Caco-2 (cell line): ENCODE measurements at regions not wholly inside any gene's neighbourhood (a gene's known extent, or its start where the extent isn't known, plus 50 kb on each side); places are given as distances from the start of the nearest gene placed in this dataset.

Source experiments
- BruUV-seq: library from RNA; stranded (reverse); fragments of 400-500 nt; replicated peaks from 2 replicates; lab custom pipeline; 2021; lab: Mats Ljungman, UMichigan
- CTCF ChIA-PET: fragments of 300-600 bp; sonication (Branson Sonifier 250); formaldehyde crosslinking; loops from one replicate; lab custom pipeline; 2022; ENCODE audit warnings: antibody characterized with exemption; lab: Charles Lee
- POLR2A ChIA-PET: fragments of 300-600 bp; sonication (Branson Sonifier 250); formaldehyde crosslinking; loops from one replicate; lab custom pipeline; 2022; ENCODE audit warnings: antibody characterized with exemption; lab: Charles Lee
- DNase-seq, 2 experiments: peaks; one replicate each; pipeline versions ENCODE4 v3.0.0 to v3.0.0-alpha.2; 2020 to 2022
- H3K27me3 ChIP-seq: replicated peaks from 2 replicates; pipeline ENCODE4 v1.6.0; 2011; ENCODE audit warnings: low read length; ENCODE audit not compliant: control insufficient read depth, insufficient read depth
- H3K36me3 ChIP-seq: 2 replicates; pipeline ENCODE4 v1.5.1; 2011; ENCODE audit warnings: low read length; ENCODE audit not compliant: control insufficient read depth, insufficient read depth
- H3K4me1 ChIP-seq: fragments of 250-450 bp; sonication (Bioruptor Pico); 2 replicates; pipeline ENCODE4 v1.5.1; 2020; ENCODE audit warnings: mild to moderate bottlenecking
- H3K4me3 ChIP-seq: 2 replicates; pipeline ENCODE4 v1.5.1; 2011; ENCODE audit warnings: low read depth, mild to moderate bottlenecking, control low read depth, low read length
- H3K9me3 ChIP-seq: fragments of 250-450 bp; sonication (Bioruptor Pico); 2 replicates; pipeline ENCODE4 v1.5.1; 2020; ENCODE audit warnings: mild to moderate bottlenecking, moderate library complexity
- H3K27ac Mint-ChIP-seq: one replicate; pipeline ENCODE4 v1.8.0; 2022; ENCODE audit warnings: mixed read lengths; ENCODE audit not compliant: unreplicated experiment
- H3K27me3 Mint-ChIP-seq: one replicate; pipeline ENCODE4 v1.8.0; 2022; ENCODE audit warnings: mixed read lengths; ENCODE audit not compliant: insufficient read depth, unreplicated experiment
- H3K36me3 Mint-ChIP-seq: one replicate; pipeline ENCODE4 v1.8.0; 2022; ENCODE audit warnings: mild to moderate bottlenecking, mixed read lengths; ENCODE audit not compliant: insufficient read depth, unreplicated experiment
- H3K4me1 Mint-ChIP-seq: one replicate; pipeline ENCODE4 v1.8.0; 2022; ENCODE audit warnings: low read depth, mixed read lengths; ENCODE audit not compliant: unreplicated experiment
- H3K4me3 Mint-ChIP-seq: one replicate; pipeline ENCODE4 v1.8.0; 2022; ENCODE audit warnings: mild to moderate bottlenecking, moderate library complexity, mixed read lengths; ENCODE audit not compliant: unreplicated experiment
- H3K9me3 Mint-ChIP-seq: one replicate; pipeline ENCODE4 v1.8.0; 2022; ENCODE audit warnings: mixed read lengths; ENCODE audit not compliant: unreplicated experiment
- CTCF ChIP-seq, 2 experiments: fragments of 200-600 bp in 1 of 2; IDR thresholded peaks; 1 replicate in 1 of 2; 2 replicates in 1 of 2; pipeline versions ENCODE4 v1.5.1 to v1.8.0; 2011 to 2022; ENCODE audit warnings: antibody characterized with exemption in 1 of 2, control low read depth in 1 of 2, inconsistent platforms in 1 of 2, low read depth in 1 of 2, low read length in 1 of 2, mild to moderate bottlenecking in 1 of 2, moderate library complexity in 1 of 2; ENCODE audit not compliant: insufficient read depth in 1 of 2, severe bottlenecking in 1 of 2, unreplicated experiment in 1 of 2
- intact Hi-C: fragments of 100-400 bp; cut with micrococcal nuclease; formaldehyde crosslinking; loops from one replicate; pipeline ENCODE4 v1.10.0; 2022; ENCODE audit not compliant: unreplicated experiment

- H3K4me1 ChIP-seq: no peaks in the 10 kb centered on the region
- no peaks in the 10 kb centered on the region; the same call in 1 of the 2 replicates for H3K27me3 ChIP-seq
- no peak overlapping the region for H3K4me3 ChIP-seq
- H3K9me3 Mint-ChIP-seq: no peaks in the 10 kb centered on the region
- H3K4me3 Mint-ChIP-seq: no peak overlapping the region
- ChIA-PET POLR2A (no interaction called here), CTCF (no interaction called here)
- H3K36me3 ChIP-seq: no peaks in the 10 kb centered on the region
- peaks cover 6% of the 10 kb centered on the region for H3K27me3 Mint-ChIP-seq
- no peak overlapping the region for H3K27ac Mint-ChIP-seq
- BruUV-seq: no TSS peak
- intact Hi-C loops: no loop called here
- no peaks in the 10 kb centered on the region for H3K36me3 Mint-ChIP-seq
- no peaks in the 10 kb centered on the region for H3K4me1 Mint-ChIP-seq
- H3K9me3 ChIP-seq: no peaks in the 10 kb centered on the region
- no peak for DNase-seq
- TF ChIP-seq CTCF (IDR thresholded peaks at IDR 0.05; ENCODE audit: insufficient read depth in 1 of 2, low read depth in 1 of 2, low read length in 1 of 2, severe bottlenecking in 1 of 2, unreplicated experiment in 1 of 2): no peak
Observed at GRCh38 chr6:82419132-82419581, 55.5 kb downstream of the TPBG start.

GRCh38 chr6:82419859-82420258, 56.2 kb downstream of the TPBG start:
- Mint-ChIP-seq H3K4me3 (no peak overlapping the region), H3K4me1 (no peaks in the 10 kb centered on the region), H3K27ac (no peak overlapping the region), H3K9me3 (no peaks in the 10 kb centered on the region), H3K27me3 (peaks cover 6% of the 10 kb centered on the region), H3K36me3 (no peaks in the 10 kb centered on the region)
- Histone ChIP-seq H3K4me3 (no peak overlapping the region), H3K9me3 (no peaks in the 10 kb centered on the region), H3K27me3 (no peaks in the 10 kb centered on the region; the same call in 1 of the 2 replicates), H3K36me3 (no peaks in the 10 kb centered on the region), H3K4me1 (no peaks in the 10 kb centered on the region)
- TF ChIP-seq CTCF (IDR thresholded peaks at IDR 0.05; ENCODE audit: insufficient read depth in 1 of 2, low read depth in 1 of 2, low read length in 1 of 2, severe bottlenecking in 1 of 2, unreplicated experiment in 1 of 2): no peak
- intact Hi-C loops: no loop called here
- BruUV-seq: no TSS peak
- no peak for DNase-seq
- ChIA-PET CTCF (no interaction called here), POLR2A (no interaction called here)

- H3K36me3 Mint-ChIP-seq: no peaks in the 10 kb centered on the region
- H3K27me3 Mint-ChIP-seq: no peaks in the 10 kb centered on the region
- no peaks in the 10 kb centered on the region for H3K4me1 Mint-ChIP-seq
- H3K36me3 ChIP-seq: no peaks in the 10 kb centered on the region
- H3K9me3 Mint-ChIP-seq: no peaks in the 10 kb centered on the region
- H3K4me3 ChIP-seq: no peak overlapping the region
- TF ChIP-seq CTCF (IDR thresholded peaks at IDR 0.05; ENCODE audit: insufficient read depth in 1 of 2, low read depth in 1 of 2, low read length in 1 of 2, severe bottlenecking in 1 of 2, unreplicated experiment in 1 of 2): no peak
- ChIA-PET POLR2A (no interaction called here), CTCF (no interaction called here)
- H3K27ac Mint-ChIP-seq: no peak overlapping the region
- intact Hi-C loops: no loop called here
- no peak overlapping the region for H3K4me3 Mint-ChIP-seq
- no peaks in the 10 kb centered on the region for H3K9me3 ChIP-seq
- H3K27me3 ChIP-seq: no peaks in the 10 kb centered on the region
- DNase-seq: no peak
- no peaks in the 10 kb centered on the region for H3K4me1 ChIP-seq
- BruUV-seq: no TSS peak
Observed at GRCh38 chr6:82430611-82431010, 67.0 kb downstream of the TPBG start.
